RWPE2 (cell line): ENCODE measurements at regions not wholly inside any gene's neighbourhood (a gene's known extent, or its start where the extent isn't known, plus 50 kb on each side); places are given as distances from the start of the nearest gene placed in this dataset.

ENCODE experiments used
- ATAC-seq: fragments of 200-7000 bp; cut with Tn5 transposase; 3 replicates; pipeline ENCODE4 v1.9.1; 2021; ENCODE audit warnings: low read depth
- DNase-seq: peaks from one replicate; pipeline ENCODE4 v3.0.0-alpha.2; 2020; ENCODE audit warnings: low spot score
- H3K27ac ChIP-seq: fragments of 450-650 bp; 2 replicates; pipeline ENCODE4 v1.5.1; 2017; ENCODE audit warnings: mild to moderate bottlenecking; ENCODE audit not compliant: poor library complexity, severe bottlenecking
- H3K27me3 ChIP-seq: fragments of 250-450 bp; sonication (Bioruptor Pico); 2 replicates; pipeline ENCODE4 v1.5.1; 2021; ENCODE audit warnings: mild to moderate bottlenecking, moderate library complexity; ENCODE audit not compliant: insufficient read depth, poor library complexity, severe bottlenecking
- H3K36me3 ChIP-seq: fragments of 250-450 bp; sonication (Bioruptor Pico); 2 replicates; pipeline ENCODE4 v1.5.1; 2020; ENCODE audit warnings: low read depth, mild to moderate bottlenecking, moderate library complexity
- H3K4me1 ChIP-seq: fragments of 250-450 bp; sonication (Bioruptor Pico); 2 replicates; pipeline ENCODE4 v1.5.1; 2021; ENCODE audit warnings: mild to moderate bottlenecking, moderate library complexity; ENCODE audit not compliant: insufficient read depth, poor library complexity, severe bottlenecking
- H3K4me3 ChIP-seq: fragments of 250-450 bp; sonication (Bioruptor Pico); 2 replicates; pipeline ENCODE4 v1.5.1; 2021; ENCODE audit warnings: mild to moderate bottlenecking, moderate library complexity; ENCODE audit not compliant: severe bottlenecking
- H3K9me3 ChIP-seq: fragments of 250-450 bp; sonication (Bioruptor Pico); 2 replicates; pipeline ENCODE4 v1.5.1; 2021; ENCODE audit warnings: mild to moderate bottlenecking, moderate library complexity; ENCODE audit not compliant: severe bottlenecking
- TF ChIP-seq, protein P1 (sequence below): fragments of 450-650 bp; IDR thresholded peaks from one replicate; pipeline ENCODE4 v1.5.1; 2017; ENCODE audit warnings: mild to moderate bottlenecking, moderate library complexity; ENCODE audit not compliant: poor library complexity, severe bottlenecking

DNA sequence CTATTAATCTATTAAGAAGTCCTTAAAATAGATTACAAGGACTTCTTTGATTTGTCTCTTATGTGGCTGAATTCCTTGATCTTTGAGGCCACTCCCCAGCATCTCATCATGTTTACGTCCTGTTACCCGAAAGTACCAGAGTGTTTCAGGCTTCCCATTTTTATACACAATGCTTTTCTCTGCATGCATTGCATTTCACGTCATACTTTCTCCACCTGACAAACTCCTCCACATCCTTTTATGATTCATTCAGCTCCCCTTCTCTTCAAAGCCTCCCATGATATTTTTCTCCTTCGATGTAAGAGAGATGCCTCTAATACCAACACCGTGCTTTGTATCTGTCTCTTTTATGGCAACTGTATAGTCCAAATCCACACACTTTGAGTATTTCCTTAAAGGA, 379.0 kb upstream of the CRIM1 start:
- no peak overlapping the region for H3K4me3 ChIP-seq
- H3K4me1 ChIP-seq: no peaks in the 10 kb centered on the region
- H3K36me3 ChIP-seq: no peaks in the 10 kb centered on the region
- TF ChIP-seq, protein P1, sequence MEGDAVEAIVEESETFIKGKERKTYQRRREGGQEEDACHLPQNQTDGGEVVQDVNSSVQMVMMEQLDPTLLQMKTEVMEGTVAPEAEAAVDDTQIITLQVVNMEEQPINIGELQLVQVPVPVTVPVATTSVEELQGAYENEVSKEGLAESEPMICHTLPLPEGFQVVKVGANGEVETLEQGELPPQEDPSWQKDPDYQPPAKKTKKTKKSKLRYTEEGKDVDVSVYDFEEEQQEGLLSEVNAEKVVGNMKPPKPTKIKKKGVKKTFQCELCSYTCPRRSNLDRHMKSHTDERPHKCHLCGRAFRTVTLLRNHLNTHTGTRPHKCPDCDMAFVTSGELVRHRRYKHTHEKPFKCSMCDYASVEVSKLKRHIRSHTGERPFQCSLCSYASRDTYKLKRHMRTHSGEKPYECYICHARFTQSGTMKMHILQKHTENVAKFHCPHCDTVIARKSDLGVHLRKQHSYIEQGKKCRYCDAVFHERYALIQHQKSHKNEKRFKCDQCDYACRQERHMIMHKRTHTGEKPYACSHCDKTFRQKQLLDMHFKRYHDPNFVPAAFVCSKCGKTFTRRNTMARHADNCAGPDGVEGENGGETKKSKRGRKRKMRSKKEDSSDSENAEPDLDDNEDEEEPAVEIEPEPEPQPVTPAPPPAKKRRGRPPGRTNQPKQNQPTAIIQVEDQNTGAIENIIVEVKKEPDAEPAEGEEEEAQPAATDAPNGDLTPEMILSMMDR: no peak
- no peaks in the 10 kb centered on the region for H3K9me3 ChIP-seq
- peaks cover 10% of the 10 kb centered on the region for H3K27me3 ChIP-seq
- no peak for DNase-seq
- no peak for ATAC-seq
- no peak overlapping the region for H3K27ac ChIP-seq

DNA sequence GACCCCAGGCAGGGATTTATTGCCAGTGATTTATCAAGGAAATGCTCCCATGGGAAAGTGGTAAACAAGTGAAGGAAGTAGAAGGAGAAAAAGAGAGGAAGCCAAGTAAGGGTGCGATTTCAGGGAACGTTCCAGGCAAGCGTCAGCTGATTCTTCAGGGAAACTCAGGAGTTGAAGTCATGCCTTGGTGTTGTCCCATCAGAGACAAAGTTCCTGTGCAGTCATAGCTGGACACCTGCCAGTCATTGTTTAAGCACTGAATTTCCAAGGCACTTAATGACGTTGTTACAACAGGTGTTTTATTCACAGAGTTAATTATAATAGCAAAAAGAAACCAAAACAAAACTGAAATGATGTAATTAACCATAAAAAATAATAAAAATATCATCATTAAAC, 381.8 kb upstream of the CRIM1 start:
- no peak overlapping the region for H3K27ac ChIP-seq
- ATAC-seq: no peak
- no peaks in the 10 kb centered on the region for H3K36me3 ChIP-seq
- H3K4me1 ChIP-seq: no peaks in the 10 kb centered on the region
- TF ChIP-seq, protein P1: no peak
- no peaks in the 10 kb centered on the region for H3K9me3 ChIP-seq
- H3K27me3 ChIP-seq: peaks cover 3% of the 10 kb centered on the region
- no peak overlapping the region for H3K4me3 ChIP-seq
- DNase-seq: no peak

DNA sequence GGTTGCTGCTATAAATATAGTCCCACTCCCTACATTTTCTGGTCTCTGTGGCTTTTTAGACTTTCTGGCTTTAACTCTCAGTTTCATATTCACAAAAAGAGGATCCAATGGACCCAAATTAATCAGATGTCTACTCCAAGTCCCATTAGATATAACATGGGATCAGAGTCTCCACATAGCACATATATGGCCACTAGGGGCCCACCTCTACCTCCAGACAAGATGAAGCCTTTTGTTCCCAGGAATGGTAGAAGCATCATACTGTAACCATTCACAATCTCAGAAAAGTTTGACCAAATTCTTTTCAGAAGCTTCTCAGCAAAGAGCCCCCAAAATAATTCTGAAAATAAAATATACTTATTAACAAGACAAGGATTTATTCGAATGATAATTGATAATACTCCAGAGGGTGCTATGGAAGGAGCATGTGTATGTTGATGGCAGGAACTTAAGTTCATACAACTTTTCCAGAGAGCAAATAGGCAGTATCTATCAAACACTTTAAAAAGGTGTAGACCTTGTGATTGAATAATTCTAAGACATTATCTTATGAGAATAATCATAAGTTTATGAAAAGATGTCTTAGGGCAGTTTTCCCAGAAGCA, 382.3 kb upstream of the CRIM1 start:
- ATAC-seq (peak; percentile 72; the same call in 1 of the 3 replicates), DNase-seq (no peak)
- TF ChIP-seq, protein P1: peak; percentile 62
- Histone ChIP-seq H3K9me3 (no peaks in the 10 kb centered on the region), H3K4me1 (no peaks in the 10 kb centered on the region), H3K36me3 (no peaks in the 10 kb centered on the region), H3K4me3 (no peak overlapping the region), H3K27me3 (peaks cover 3% of the 10 kb centered on the region), H3K27ac (no peak overlapping the region)

DNA sequence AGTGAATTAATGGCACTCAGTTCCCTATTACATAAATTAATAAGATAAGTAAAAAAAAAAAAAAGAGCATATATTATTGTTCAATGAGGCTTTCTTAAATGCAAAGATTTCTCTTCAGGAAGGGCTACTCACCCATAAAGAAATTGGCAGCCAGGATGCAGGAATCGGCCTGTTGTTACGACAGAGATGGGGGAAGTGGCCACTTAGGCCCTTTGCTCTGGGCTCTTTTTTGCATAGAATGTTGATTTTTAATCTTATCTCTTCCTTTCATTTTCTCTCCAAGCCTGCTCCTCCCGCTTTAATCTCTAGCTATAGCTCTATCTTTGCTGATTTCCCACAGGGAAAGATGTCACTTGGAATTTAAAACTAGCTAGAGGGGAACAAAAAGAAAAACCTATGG, 391.8 kb upstream of the CRIM1 start:
- no peak for ATAC-seq
- Histone ChIP-seq H3K27me3 (no peaks in the 10 kb centered on the region), H3K27ac (no peak overlapping the region), H3K36me3 (no peaks in the 10 kb centered on the region), H3K4me3 (no peak overlapping the region), H3K9me3 (no peaks in the 10 kb centered on the region), H3K4me1 (no peaks in the 10 kb centered on the region)
- TF ChIP-seq, protein P1: no peak
- no peak for DNase-seq

DNA sequence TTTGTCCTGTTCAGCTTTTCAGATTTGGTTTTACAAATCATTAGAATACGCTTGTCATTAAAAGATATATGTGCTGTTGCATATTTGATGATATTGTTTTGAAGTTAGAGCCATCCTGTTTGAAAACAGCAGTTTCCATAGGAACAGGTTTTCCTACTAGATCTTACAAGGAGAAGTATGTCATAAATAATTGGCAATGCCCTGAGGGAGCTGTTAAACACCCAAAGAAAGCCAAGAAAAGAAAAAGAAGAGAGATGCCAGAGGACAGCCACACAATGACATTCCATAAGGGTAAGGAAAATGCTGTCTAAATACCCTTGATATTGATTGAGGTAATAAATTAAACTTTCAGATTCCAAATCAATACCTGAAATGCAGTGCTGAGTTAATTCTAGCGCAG, 392.2 kb upstream of the CRIM1 start:
- Histone ChIP-seq H3K4me1 (no peaks in the 10 kb centered on the region), H3K9me3 (no peaks in the 10 kb centered on the region), H3K36me3 (no peaks in the 10 kb centered on the region), H3K4me3 (no peak overlapping the region), H3K27ac (no peak overlapping the region), H3K27me3 (no peaks in the 10 kb centered on the region)
- DNase-seq (no peak), ATAC-seq (no peak)
- TF ChIP-seq, protein P1: no peak
